ENCODE measurements at regions not wholly inside any gene's neighbourhood (a gene's known extent, or its start where the extent isn't known, plus 50 kb on each side); places are given as distances from the start of the nearest gene placed in this dataset.

GRCh38 chr6:21780141-21780540 is 186.6 kb downstream of the SOX4 start:
- TF ChIP-seq CTCF (optimal IDR thresholded peaks at IDR 0.05 in 1 of 3, IDR thresholded peaks at IDR 0.05 in 1 of 3, conservative IDR thresholded peaks at IDR 0.05 in 1 of 3; ENCODE audit: extremely low read depth in 1 of 3, insufficient read depth in 2 of 3, low read length in 3 of 3) (no peak), EZH2 (IDR thresholded peaks at IDR 0.05; ENCODE audit: low read length) (no peak)

Data from keratinocyte (primary cell).